T-helper 17 cell (primary cell): ENCODE measurements at regions not wholly inside any gene's neighbourhood (a gene's known extent, or its start where the extent isn't known, plus 50 kb on each side); places are given as distances from the start of the nearest gene placed in this dataset.

Source experiments
- ATAC-seq: fragments of 150-1000 bp; cut with Tn5 transposase; 2 replicates; pipeline ENCODE4 v1.10.0; 2021; ENCODE audit warnings: mild to moderate bottlenecking, moderate library complexity
- DNase-seq, 3 donors: peaks; one replicate each; pipeline versions ENCODE4 v3.0.0 to v3.0.0-alpha.2; 2020 to 2021
- H3K9me3 ChIP-seq: one replicate; pipeline ENCODE4 v1.7.0; 2013; ENCODE audit warnings: low read length, mild to moderate bottlenecking; ENCODE audit not compliant: control insufficient read depth, poor library complexity, severe bottlenecking
- H3K27ac Mint-ChIP-seq: one replicate; pipeline ENCODE4 v1.8.0; 2022; ENCODE audit warnings: mild to moderate bottlenecking, moderate library complexity, mixed read lengths
- H3K27me3 Mint-ChIP-seq: one replicate; pipeline ENCODE4 v1.8.0; 2022; ENCODE audit warnings: mixed read lengths
- H3K36me3 Mint-ChIP-seq: one replicate; pipeline ENCODE4 v1.8.0; 2022; ENCODE audit warnings: low read depth, mixed read lengths
- H3K4me1 Mint-ChIP-seq: one replicate; pipeline ENCODE4 v1.8.0; 2022; ENCODE audit warnings: mild to moderate bottlenecking, mixed read lengths
- H3K4me3 Mint-ChIP-seq: one replicate; pipeline ENCODE4 v1.8.0; 2022; ENCODE audit warnings: mild to moderate bottlenecking, moderate library complexity, mixed read lengths

GRCh38 chr5:4079831-4080230 is 484.2 kb downstream of the IRX1 start:
- ATAC-seq (no peak), DNase-seq (no peak)
- H3K9me3 ChIP-seq, result no peaks in the 10 kb centered on the region
- Mint-ChIP-seq H3K36me3 (no peaks in the 10 kb centered on the region), H3K27ac (no peak overlapping the region), H3K4me3 (no peak overlapping the region), H3K27me3 (no peaks in the 10 kb centered on the region), H3K4me1 (no peaks in the 10 kb centered on the region)

- Mint-ChIP-seq H3K36me3 (no peaks in the 10 kb centered on the region), H3K4me1 (no peaks in the 10 kb centered on the region), H3K27ac (no peak overlapping the region), H3K4me3 (no peak overlapping the region), H3K27me3 (no peaks in the 10 kb centered on the region)
- ATAC-seq, result no peak
- H3K9me3 ChIP-seq, result no peaks in the 10 kb centered on the region
- no peak for DNase-seq
Observed at GRCh38 chr5:4080370-4080769, 484.7 kb downstream of the IRX1 start.

- no peaks in the 10 kb centered on the region for H3K9me3 ChIP-seq
- Mint-ChIP-seq H3K4me1 (no peaks in the 10 kb centered on the region), H3K36me3 (no peaks in the 10 kb centered on the region), H3K27me3 (no peaks in the 10 kb centered on the region), H3K27ac (no peak overlapping the region), H3K4me3 (no peak overlapping the region)
- DNase-seq, result no peak
- no peak for ATAC-seq
Observed at GRCh38 chr5:4081059-4081458, 485.4 kb downstream of the IRX1 start.

GRCh38 chr5:4081466-4081865 is 485.8 kb downstream of the IRX1 start:
- DNase-seq (no peak), ATAC-seq (no peak)
- Mint-ChIP-seq H3K36me3 (no peaks in the 10 kb centered on the region), H3K27me3 (no peaks in the 10 kb centered on the region), H3K4me3 (no peak overlapping the region), H3K27ac (no peak overlapping the region), H3K4me1 (no peaks in the 10 kb centered on the region)
- H3K9me3 ChIP-seq, result no peaks in the 10 kb centered on the region

- Mint-ChIP-seq H3K4me3 (no peak overlapping the region), H3K27me3 (no peaks in the 10 kb centered on the region), H3K27ac (no peak overlapping the region), H3K4me1 (no peaks in the 10 kb centered on the region), H3K36me3 (no peaks in the 10 kb centered on the region)
- ATAC-seq (no peak), DNase-seq (no peak)
- H3K9me3 ChIP-seq, result no peaks in the 10 kb centered on the region
Observed at GRCh38 chr5:4082966-4083564, 487.4 kb downstream of the IRX1 start.

- H3K36me3 Mint-ChIP-seq, result no peaks in the 10 kb centered on the region
- DNase-seq (no peak), ATAC-seq (no peak)
- no peaks in the 10 kb centered on the region for H3K4me1 Mint-ChIP-seq
- H3K4me3 Mint-ChIP-seq, result no peak overlapping the region
- no peaks in the 10 kb centered on the region for H3K27me3 Mint-ChIP-seq
- no peaks in the 10 kb centered on the region for H3K9me3 ChIP-seq
- H3K27ac Mint-ChIP-seq, result no peak overlapping the region
Observed at GRCh38 chr5:4083591-4084337, 488.1 kb downstream of the IRX1 start.

- no peaks in the 10 kb centered on the region for H3K27me3 Mint-ChIP-seq
- no peak overlapping the region for H3K27ac Mint-ChIP-seq
- H3K36me3 Mint-ChIP-seq, result no peaks in the 10 kb centered on the region
- no peak overlapping the region for H3K4me3 Mint-ChIP-seq
- H3K9me3 ChIP-seq, result no peaks in the 10 kb centered on the region
- H3K4me1 Mint-ChIP-seq, result no peaks in the 10 kb centered on the region
- no peak for DNase-seq
- no peak for ATAC-seq
Observed at GRCh38 chr5:4086081-4086480, 490.4 kb downstream of the IRX1 start.

- Mint-ChIP-seq H3K27ac (no peak overlapping the region), H3K27me3 (no peaks in the 10 kb centered on the region), H3K4me3 (no peak overlapping the region), H3K36me3 (no peaks in the 10 kb centered on the region), H3K4me1 (no peaks in the 10 kb centered on the region)
- DNase-seq, result no peak
- no peak for ATAC-seq
- H3K9me3 ChIP-seq, result no peaks in the 10 kb centered on the region
Observed at GRCh38 chr5:4087110-4087509, 491.5 kb downstream of the IRX1 start.

- H3K4me1 Mint-ChIP-seq, result no peaks in the 10 kb centered on the region
- no peaks in the 10 kb centered on the region for H3K9me3 ChIP-seq
- no peak overlapping the region for H3K27ac Mint-ChIP-seq
- no peak overlapping the region for H3K4me3 Mint-ChIP-seq
- ATAC-seq, result no peak
- no peak for DNase-seq
- H3K36me3 Mint-ChIP-seq, result no peaks in the 10 kb centered on the region
- H3K27me3 Mint-ChIP-seq, result no peaks in the 10 kb centered on the region
Observed at GRCh38 chr5:4089087-4089486, 493.5 kb downstream of the IRX1 start.

GRCh38 chr5:4093236-4093635 is 497.6 kb downstream of the IRX1 start:
- no peaks in the 10 kb centered on the region for H3K27me3 Mint-ChIP-seq
- no peak overlapping the region for H3K4me3 Mint-ChIP-seq

GRCh38 chr5:4093970-4094369 is 498.3 kb downstream of the IRX1 start:
- no peak overlapping the region for H3K27ac Mint-ChIP-seq
- H3K36me3 Mint-ChIP-seq, result no peaks in the 10 kb centered on the region
- no peaks in the 10 kb centered on the region for H3K27me3 Mint-ChIP-seq
- H3K4me1 Mint-ChIP-seq, result no peaks in the 10 kb centered on the region
- ATAC-seq (no peak), DNase-seq (no peak)
- H3K4me3 Mint-ChIP-seq, result no peak overlapping the region
- H3K9me3 ChIP-seq, result no peaks in the 10 kb centered on the region

More at GRCh38 chr5:4093236-4093635, 497.6 kb downstream of the IRX1 start:
- DNase-seq (no peak), ATAC-seq (no peak)
- Mint-ChIP-seq H3K36me3 (no peaks in the 10 kb centered on the region), H3K27ac (no peak overlapping the region), H3K4me1 (no peaks in the 10 kb centered on the region)
- no peaks in the 10 kb centered on the region for H3K9me3 ChIP-seq

- ATAC-seq, result no peak
- no peaks in the 10 kb centered on the region for H3K9me3 ChIP-seq
- H3K27me3 Mint-ChIP-seq, result no peaks in the 10 kb centered on the region
- H3K27ac Mint-ChIP-seq, result no peak overlapping the region
- H3K4me1 Mint-ChIP-seq, result no peaks in the 10 kb centered on the region
- DNase-seq, result no peak
- H3K4me3 Mint-ChIP-seq, result no peak overlapping the region
- H3K36me3 Mint-ChIP-seq, result no peaks in the 10 kb centered on the region
Observed at GRCh38 chr5:4095918-4096630, 500.4 kb downstream of the IRX1 start.

GRCh38 chr5:4097199-4097598 is 501.6 kb downstream of the IRX1 start:
- DNase-seq, result no peak
- Mint-ChIP-seq H3K27ac (no peak overlapping the region), H3K4me3 (no peak overlapping the region), H3K4me1 (no peaks in the 10 kb centered on the region), H3K27me3 (no peaks in the 10 kb centered on the region), H3K36me3 (no peaks in the 10 kb centered on the region)
- H3K9me3 ChIP-seq, result no peaks in the 10 kb centered on the region
- ATAC-seq, result no peak

- ATAC-seq (no peak), DNase-seq (no peak)
- Mint-ChIP-seq H3K4me3 (no peak overlapping the region), H3K27ac (no peak overlapping the region), H3K27me3 (no peaks in the 10 kb centered on the region), H3K36me3 (no peaks in the 10 kb centered on the region), H3K4me1 (no peaks in the 10 kb centered on the region)
- H3K9me3 ChIP-seq, result no peaks in the 10 kb centered on the region
Observed at GRCh38 chr5:4098226-4098625, 502.6 kb downstream of the IRX1 start.
